RPMI8226 (cell line): ENCODE measurements at regions not wholly inside any gene's neighbourhood (a gene's known extent, or its start where the extent isn't known, plus 50 kb on each side); places are given as distances from the start of the nearest gene placed in this dataset.

Experiments used
- DNase-seq: peaks from one replicate; pipeline ENCODE4 v3.0.0-alpha.2; 2015

GRCh38 chr15:69577397-69577796 lies 124.8 kb downstream of the RPLP1 start:
- no peak for DNase-seq

- DNase-seq: no peak
These were observed 125.6 kb downstream of the RPLP1 start for GRCh38 chr15:69578252-69578651.

- DNase-seq: peak; percentile 94
These were observed 126.4 kb downstream of the RPLP1 start for GRCh38 chr15:69578787-69579583.

GRCh38 chr15:69579950-69580618 lies 127.5 kb downstream of the RPLP1 start:
- no peak for DNase-seq

GRCh38 chr15:69583626-69584025 lies 131.0 kb downstream of the RPLP1 start:
- no peak for DNase-seq

- no peak for DNase-seq
These were observed 133.3 kb downstream of the RPLP1 start for GRCh38 chr15:69585937-69586336.

- no peak for DNase-seq
These were observed 134.1 kb downstream of the RPLP1 start for GRCh38 chr15:69586721-69587120.

- no peak for DNase-seq
These were observed 135.3 kb downstream of the RPLP1 start for GRCh38 chr15:69587723-69588426.

- no peak for DNase-seq
These were observed 137.6 kb downstream of the RPLP1 start for GRCh38 chr15:69590201-69590710.

- DNase-seq: no peak
These were observed 138.4 kb downstream of the RPLP1 start for GRCh38 chr15:69590932-69591524.

- DNase-seq: peak; percentile 20
These were observed 139.4 kb downstream of the RPLP1 start for GRCh38 chr15:69591905-69592508.

GRCh38 chr15:69592954-69593353 lies 140.3 kb downstream of the RPLP1 start:
- no peak for DNase-seq

GRCh38 chr15:69593488-69593887 lies 140.9 kb downstream of the RPLP1 start:
- no peak for DNase-seq

GRCh38 chr15:69593981-69594966 lies 141.7 kb downstream of the RPLP1 start:
- DNase-seq: peak; percentile 95

- DNase-seq: peak; percentile 75
These were observed 142.6 kb downstream of the RPLP1 start for GRCh38 chr15:69595009-69595791.

GRCh38 chr15:69597061-69597592 lies 144.5 kb downstream of the RPLP1 start:
- DNase-seq: peak; percentile 65

- DNase-seq: no peak
These were observed 146.7 kb downstream of the RPLP1 start for GRCh38 chr15:69599271-69599670.

GRCh38 chr15:69600556-69601085 lies 148.0 kb downstream of the RPLP1 start:
- no peak for DNase-seq

GRCh38 chr15:69601711-69602504 lies 149.3 kb downstream of the RPLP1 start:
- no peak for DNase-seq
